ENCODE measurements at regions not wholly inside any gene's neighbourhood (a gene's known extent, or its start where the extent isn't known, plus 50 kb on each side); places are given as distances from the start of the nearest gene placed in this dataset.

GRCh38 chr22:47659467-47660223 is 897.2 kb downstream of the TBC1D22A start:
- DNase-seq (no peak), ATAC-seq (ENCODE audit: poor library complexity) (no peak)
- intact Hi-C loops (cut with DNase I) = no loop called here

GRCh38 chr22:47658182-47658581 is 895.7 kb downstream of the TBC1D22A start:
- no peak for DNase-seq
- no peak for ATAC-seq (ENCODE audit: poor library complexity)
- intact Hi-C loops (cut with DNase I) = no loop called here

- intact Hi-C loops (cut with DNase I) = no loop called here
- ATAC-seq (ENCODE audit: poor library complexity) = no peak
- no peak for DNase-seq
These were observed 894.8 kb downstream of the TBC1D22A start for GRCh38 chr22:47657224-47657623.

- no peak for ATAC-seq (ENCODE audit: poor library complexity)
- intact Hi-C loops (cut with DNase I) = no loop called here
- DNase-seq = no peak
These were observed 894.4 kb downstream of the TBC1D22A start for GRCh38 chr22:47656806-47657205.

GRCh38 chr22:47655930-47656329 is 893.5 kb downstream of the TBC1D22A start:
- no peak for ATAC-seq (ENCODE audit: poor library complexity)
- no peak for DNase-seq
- intact Hi-C loops (cut with DNase I) = no loop called here

- no peak for ATAC-seq (ENCODE audit: poor library complexity)
- DNase-seq = no peak
- intact Hi-C loops (cut with DNase I) = no loop called here
These were observed 892.6 kb downstream of the TBC1D22A start for GRCh38 chr22:47654922-47655491.

GRCh38 chr22:47653921-47654320 is 891.5 kb downstream of the TBC1D22A start:
- DNase-seq = no peak
- no peak for ATAC-seq (ENCODE audit: poor library complexity)
- intact Hi-C loops (cut with DNase I) = no loop called here

- intact Hi-C loops (cut with DNase I) = no loop called here
- DNase-seq (no peak), ATAC-seq (ENCODE audit: poor library complexity) (no peak)
These were observed 889.0 kb downstream of the TBC1D22A start for GRCh38 chr22:47651216-47651987.

- DNase-seq (no peak), ATAC-seq (ENCODE audit: poor library complexity) (no peak)
- intact Hi-C loops (cut with DNase I) = no loop called here
These were observed 885.3 kb downstream of the TBC1D22A start for GRCh38 chr22:47647720-47648119.

GRCh38 chr22:47647181-47647580 is 884.7 kb downstream of the TBC1D22A start:
- intact Hi-C loops (cut with DNase I) = no loop called here
- no peak for DNase-seq
- ATAC-seq (ENCODE audit: poor library complexity) = no peak

GRCh38 chr22:47645923-47646322 is 883.5 kb downstream of the TBC1D22A start:
- intact Hi-C loops (cut with DNase I) = no loop called here
- ATAC-seq (ENCODE audit: poor library complexity) (no peak), DNase-seq (no peak)

- ATAC-seq (ENCODE audit: poor library complexity) (no peak), DNase-seq (no peak)
- intact Hi-C loops (cut with DNase I) = no loop called here
These were observed 883.0 kb downstream of the TBC1D22A start for GRCh38 chr22:47645450-47645914.

GRCh38 chr22:47634347-47634746 is 871.9 kb downstream of the TBC1D22A start:
- no peak for ATAC-seq (ENCODE audit: poor library complexity)
- intact Hi-C loops (cut with DNase I) = no loop called here
- no peak for DNase-seq

GRCh38 chr22:47633111-47633510 is 870.7 kb downstream of the TBC1D22A start:
- DNase-seq (no peak), ATAC-seq (ENCODE audit: poor library complexity) (no peak)
- intact Hi-C loops (cut with DNase I) = no loop called here

GRCh38 chr22:47632701-47633100 is 870.3 kb downstream of the TBC1D22A start:
- DNase-seq = no peak
- no peak for ATAC-seq (ENCODE audit: poor library complexity)
- intact Hi-C loops (cut with DNase I) = no loop called here

- intact Hi-C loops (cut with DNase I) = no loop called here
- DNase-seq = no peak
- ATAC-seq (ENCODE audit: poor library complexity) = no peak
These were observed 869.2 kb downstream of the TBC1D22A start for GRCh38 chr22:47631571-47632102.

- intact Hi-C loops (cut with DNase I) = no loop called here
- DNase-seq (no peak), ATAC-seq (ENCODE audit: poor library complexity) (no peak)
These were observed 868.5 kb downstream of the TBC1D22A start for GRCh38 chr22:47630741-47631534.

GRCh38 chr22:47629791-47630655 is 867.6 kb downstream of the TBC1D22A start:
- intact Hi-C loops (cut with DNase I) = no loop called here
- ATAC-seq (ENCODE audit: poor library complexity) = no peak

More at GRCh38 chr22:47629791-47630655, 867.6 kb downstream of the TBC1D22A start:
- DNase-seq = no peak
